ENCODE measurements at regions not wholly inside any gene's neighbourhood (a gene's known extent, or its start where the extent isn't known, plus 50 kb on each side); places are given as distances from the start of the nearest gene placed in this dataset.

GRCh38 chr4:96315815-96316214 is 475.9 kb downstream of the PDHA2 start:
- Mint-ChIP-seq H3K4me1 (no peaks in the 10 kb centered on the region), H3K4me3 (no peak overlapping the region), H3K9me3 (peaks cover 0 to under 1% (median 0%) of the 10 kb centered on the region in 8 donors), H3K36me3 (no peaks in the 10 kb centered on the region), H3K27me3 (no peaks in the 10 kb centered on the region), H3K27ac (no peak overlapping the region)
- H3K36me3 ChIP-seq (ENCODE audit: insufficient read depth, low read length) = no peaks in the 10 kb centered on the region
- H3K4me3 ChIP-seq (ENCODE audit: low read length in 2 of 2) = no peak overlapping the region
- ChIA-PET POLR2A (ENCODE audit: partially characterized antibody) (no interaction called here), CTCF (ENCODE audit: partially characterized antibody) (no interaction called here)
- no peak overlapping the region for H3K27ac ChIP-seq (ENCODE audit: low read depth, low read length)
- no peaks in the 10 kb centered on the region for H3K4me1 ChIP-seq (ENCODE audit: insufficient read depth, low read length)
- H3K9me3 ChIP-seq (ENCODE audit: control insufficient read depth in 1 of 2, low read length in 2 of 2) = no peaks in the 10 kb centered on the region
- no peaks in the 10 kb centered on the region for H3K27me3 ChIP-seq (ENCODE audit: insufficient read depth, low read length)
- no peak for DNase-seq
- intact Hi-C loops (cut with micrococcal nuclease) = no loop called here

DNA sequence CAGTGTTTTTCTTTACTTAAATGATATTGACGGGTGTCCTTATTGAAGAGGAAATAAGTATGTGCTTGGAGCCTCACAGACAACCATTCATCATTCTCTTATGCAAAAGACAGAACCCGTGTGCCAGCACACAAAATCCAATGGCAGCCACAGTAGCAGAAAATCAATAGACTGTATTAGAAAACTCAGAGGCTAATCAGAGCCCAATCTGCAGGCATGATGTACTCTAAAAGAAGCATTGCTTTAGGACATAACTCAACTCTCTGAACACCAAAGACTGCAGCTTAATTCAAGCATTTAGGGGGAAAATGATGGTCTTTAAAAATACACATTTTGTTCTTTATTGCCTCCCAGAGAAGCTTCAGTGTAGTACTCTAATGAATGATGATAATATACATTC is 476.9 kb downstream of the PDHA2 start:
- Histone ChIP-seq H3K36me3 (ENCODE audit: insufficient read depth, low read length) (no peaks in the 10 kb centered on the region), H3K9me3 (ENCODE audit: control insufficient read depth in 1 of 2, low read length in 2 of 2) (no peaks in the 10 kb centered on the region), H3K4me1 (ENCODE audit: insufficient read depth, low read length) (no peaks in the 10 kb centered on the region), H3K4me3 (ENCODE audit: low read length in 2 of 2) (no peak overlapping the region), H3K27ac (ENCODE audit: low read depth, low read length) (no peak overlapping the region), H3K27me3 (ENCODE audit: insufficient read depth, low read length) (no peaks in the 10 kb centered on the region)
- ChIA-PET CTCF (ENCODE audit: partially characterized antibody) (no interaction called here), POLR2A (ENCODE audit: partially characterized antibody) (no interaction called here)
- no peak for DNase-seq
- intact Hi-C loops (cut with micrococcal nuclease) = no loop called here
- H3K9me3 Mint-ChIP-seq = no peaks in the 10 kb centered on the region
- no peaks in the 10 kb centered on the region for H3K4me1 Mint-ChIP-seq
- H3K36me3 Mint-ChIP-seq = no peaks in the 10 kb centered on the region
- H3K4me3 Mint-ChIP-seq = no peak overlapping the region
- no peak overlapping the region for H3K27ac Mint-ChIP-seq
- no peaks in the 10 kb centered on the region for H3K27me3 Mint-ChIP-seq

GRCh38 chr4:96317891-96318290 is 478.0 kb downstream of the PDHA2 start:
- CTCF ChIA-PET (ENCODE audit: partially characterized antibody) = no interaction called here
- Histone ChIP-seq H3K4me3 (ENCODE audit: low read length in 2 of 2) (no peak overlapping the region), H3K9me3 (ENCODE audit: control insufficient read depth in 1 of 2, low read length in 2 of 2) (no peaks in the 10 kb centered on the region), H3K36me3 (ENCODE audit: insufficient read depth, low read length) (no peaks in the 10 kb centered on the region), H3K4me1 (ENCODE audit: insufficient read depth, low read length) (no peaks in the 10 kb centered on the region), H3K27ac (ENCODE audit: low read depth, low read length) (no peak overlapping the region), H3K27me3 (ENCODE audit: insufficient read depth, low read length) (no peaks in the 10 kb centered on the region)
- POLR2A ChIA-PET (ENCODE audit: partially characterized antibody) = no interaction called here
- intact Hi-C loops (cut with micrococcal nuclease) = no loop called here
- Mint-ChIP-seq H3K4me3 (no peak overlapping the region), H3K27me3 (no peaks in the 10 kb centered on the region), H3K9me3 (peaks cover 0 to 2% (median 0%) of the 10 kb centered on the region in 8 donors), H3K4me1 (no peaks in the 10 kb centered on the region), H3K36me3 (no peaks in the 10 kb centered on the region), H3K27ac (no peak overlapping the region)
- DNase-seq = no peak

DNA sequence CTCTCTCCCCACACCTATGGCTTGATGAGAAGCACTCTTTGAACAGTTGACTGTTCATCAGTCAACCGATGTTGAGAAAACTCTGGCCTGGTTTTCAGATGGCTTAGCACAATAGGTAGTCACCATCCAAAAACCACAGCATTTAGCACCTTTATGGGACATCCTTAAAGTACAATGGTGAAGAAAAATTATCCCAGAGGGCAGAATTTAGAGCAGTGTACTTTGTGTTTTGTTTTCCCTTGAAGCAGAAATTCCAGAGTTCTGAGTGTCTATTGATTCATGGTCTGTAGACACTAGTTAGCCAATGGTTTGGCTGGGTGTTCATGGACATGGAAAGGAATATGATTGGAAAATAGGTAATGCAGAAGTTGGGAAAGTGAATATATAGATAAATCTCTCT is 487.0 kb downstream of the PDHA2 start:
- Mint-ChIP-seq H3K4me1 (no peaks in the 10 kb centered on the region), H3K4me3 (no peak overlapping the region), H3K36me3 (no peaks in the 10 kb centered on the region), H3K27ac (no peak overlapping the region), H3K27me3 (no peaks in the 10 kb centered on the region), H3K9me3 (peaks cover 0 to 13% (median 2%) of the 10 kb centered on the region in 8 donors)
- no peaks in the 10 kb centered on the region for H3K27me3 ChIP-seq (ENCODE audit: insufficient read depth, low read length)
- CTCF ChIA-PET (ENCODE audit: partially characterized antibody) = no interaction called here
- no peaks in the 10 kb centered on the region for H3K9me3 ChIP-seq (ENCODE audit: control insufficient read depth in 1 of 2, low read length in 2 of 2)
- H3K4me3 ChIP-seq (ENCODE audit: low read length in 2 of 2) = no peak overlapping the region
- POLR2A ChIA-PET (ENCODE audit: partially characterized antibody) = no interaction called here
- intact Hi-C loops (cut with micrococcal nuclease) = no loop called here
- no peaks in the 10 kb centered on the region for H3K4me1 ChIP-seq (ENCODE audit: insufficient read depth, low read length)
- H3K27ac ChIP-seq (ENCODE audit: low read depth, low read length) = no peak overlapping the region
- no peaks in the 10 kb centered on the region for H3K36me3 ChIP-seq (ENCODE audit: insufficient read depth, low read length)
- no peak for DNase-seq

DNA sequence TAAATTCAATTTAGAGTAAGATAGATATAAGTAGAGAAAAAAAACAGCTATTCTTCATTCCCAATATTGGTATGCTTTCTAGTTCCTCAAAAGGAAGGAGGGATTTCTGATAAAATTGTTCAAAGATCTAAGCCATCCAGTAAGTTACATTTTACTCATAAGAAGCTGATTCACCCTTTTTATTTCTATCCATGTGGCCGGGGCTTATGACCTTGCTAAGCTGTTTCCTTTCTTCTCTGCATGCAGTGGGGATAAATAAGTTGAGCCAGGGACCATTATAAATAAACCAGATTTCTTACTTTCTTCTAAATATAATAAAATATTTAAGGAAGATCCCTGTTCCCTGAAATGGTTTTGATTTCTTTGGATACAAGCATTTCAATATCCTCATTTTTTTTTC is 502.3 kb downstream of the PDHA2 start:
- H3K4me1 ChIP-seq (ENCODE audit: insufficient read depth, low read length) = no peaks in the 10 kb centered on the region
- H3K27ac ChIP-seq (ENCODE audit: low read depth, low read length) = no peak overlapping the region
- no peaks in the 10 kb centered on the region for H3K27me3 ChIP-seq (ENCODE audit: insufficient read depth, low read length)
- Mint-ChIP-seq H3K4me3 (no peak overlapping the region), H3K36me3 (no peaks in the 10 kb centered on the region), H3K27me3 (no peaks in the 10 kb centered on the region), H3K4me1 (no peaks in the 10 kb centered on the region), H3K9me3 (peaks cover 0 to 5% (median 2%) of the 10 kb centered on the region in 8 donors), H3K27ac (no peak overlapping the region)
- intact Hi-C loops (cut with micrococcal nuclease) = no loop called here
- no peaks in the 10 kb centered on the region for H3K36me3 ChIP-seq (ENCODE audit: insufficient read depth, low read length)
- H3K4me3 ChIP-seq (ENCODE audit: low read length in 2 of 2) = no peak overlapping the region
- no peak for DNase-seq
- ChIA-PET POLR2A (ENCODE audit: partially characterized antibody) (no interaction called here), CTCF (ENCODE audit: partially characterized antibody) (no interaction called here)
- no peaks in the 10 kb centered on the region for H3K9me3 ChIP-seq (ENCODE audit: control insufficient read depth in 1 of 2, low read length in 2 of 2)

GRCh38 chr4:96342790-96343455 is 503.0 kb downstream of the PDHA2 start:
- no peaks in the 10 kb centered on the region for H3K36me3 ChIP-seq (ENCODE audit: insufficient read depth, low read length)
- H3K27ac Mint-ChIP-seq = no peak overlapping the region
- H3K9me3 ChIP-seq (ENCODE audit: control insufficient read depth in 1 of 2, low read length in 2 of 2) = no peaks in the 10 kb centered on the region
- no peak overlapping the region for H3K4me3 Mint-ChIP-seq
- H3K4me1 ChIP-seq (ENCODE audit: insufficient read depth, low read length) = no peaks in the 10 kb centered on the region
- H3K4me3 ChIP-seq (ENCODE audit: low read length in 2 of 2) = no peak overlapping the region
- no peaks in the 10 kb centered on the region for H3K36me3 Mint-ChIP-seq
- H3K27ac ChIP-seq (ENCODE audit: low read depth, low read length) = no peak overlapping the region
- intact Hi-C loops (cut with micrococcal nuclease) = no loop called here
- no peaks in the 10 kb centered on the region for H3K27me3 Mint-ChIP-seq
- ChIA-PET POLR2A (ENCODE audit: partially characterized antibody) (interaction anchor here (0.6 kb wide), 1 partner anchor 1914 kb away, joined by 3 read pairs; no protein-coding TSS in a partner anchor), CTCF (ENCODE audit: partially characterized antibody) (no interaction called here)
- no peaks in the 10 kb centered on the region for H3K27me3 ChIP-seq (ENCODE audit: insufficient read depth, low read length)
- H3K9me3 Mint-ChIP-seq = peaks cover 0 to 5% (median 2%) of the 10 kb centered on the region in 8 donors
- no peak for DNase-seq
- H3K4me1 Mint-ChIP-seq = no peaks in the 10 kb centered on the region

DNA sequence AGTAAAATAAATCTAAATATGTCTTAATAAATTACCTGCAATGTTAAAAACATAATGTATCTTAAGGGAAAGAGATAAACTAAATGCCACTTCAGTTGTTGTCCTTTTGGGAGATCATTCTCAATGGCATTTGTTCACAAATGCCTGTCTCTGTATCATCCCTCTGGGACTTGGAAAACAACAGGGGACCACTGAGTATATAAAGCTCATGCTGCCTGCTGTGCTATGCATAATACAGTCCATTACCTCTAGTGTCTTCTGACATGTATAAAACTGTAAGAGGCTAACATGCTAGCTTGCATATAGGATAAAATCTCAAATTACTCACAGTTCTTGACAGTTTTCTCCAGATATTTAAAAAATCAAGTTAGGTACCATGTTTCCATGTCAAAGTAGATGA is 503.9 kb downstream of the PDHA2 start:
- Histone ChIP-seq H3K27ac (ENCODE audit: low read depth, low read length) (no peak overlapping the region), H3K4me1 (ENCODE audit: insufficient read depth, low read length) (no peaks in the 10 kb centered on the region), H3K27me3 (ENCODE audit: insufficient read depth, low read length) (no peaks in the 10 kb centered on the region), H3K9me3 (ENCODE audit: control insufficient read depth in 1 of 2, low read length in 2 of 2) (no peaks in the 10 kb centered on the region), H3K4me3 (ENCODE audit: low read length in 2 of 2) (no peak overlapping the region), H3K36me3 (ENCODE audit: insufficient read depth, low read length) (no peaks in the 10 kb centered on the region)
- Mint-ChIP-seq H3K36me3 (no peaks in the 10 kb centered on the region), H3K27ac (no peak overlapping the region), H3K4me3 (no peak overlapping the region), H3K4me1 (no peaks in the 10 kb centered on the region), H3K9me3 (peaks cover 0 to 5% (median 2%) of the 10 kb centered on the region in 8 donors), H3K27me3 (no peaks in the 10 kb centered on the region)
- DNase-seq = no peak
- ChIA-PET POLR2A (ENCODE audit: partially characterized antibody) (no interaction called here), CTCF (ENCODE audit: partially characterized antibody) (no interaction called here)
- intact Hi-C loops (cut with micrococcal nuclease) = no loop called here

DNA sequence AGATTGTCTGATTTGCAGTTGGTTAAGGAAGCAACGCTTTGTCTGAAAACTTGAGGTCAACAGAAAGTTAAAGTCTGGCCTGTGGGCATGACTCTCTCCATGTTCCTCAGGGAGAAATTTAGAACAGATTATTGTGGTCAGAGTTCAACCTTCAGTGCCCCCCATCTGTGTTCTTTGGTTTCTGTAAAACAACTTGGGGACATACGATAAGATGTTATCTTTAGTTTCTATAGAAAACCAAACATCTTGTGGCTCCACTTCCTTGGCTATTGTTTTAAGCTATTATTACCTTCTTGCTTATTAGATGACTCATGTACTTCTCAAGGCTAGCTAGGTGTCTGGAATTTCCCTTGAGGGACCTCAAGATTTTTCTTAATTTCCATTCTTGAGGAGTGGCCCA is 507.7 kb downstream of the PDHA2 start:
- H3K27ac ChIP-seq (ENCODE audit: low read depth, low read length) = no peak overlapping the region
- Mint-ChIP-seq H3K27me3 (no peaks in the 10 kb centered on the region), H3K27ac (no peak overlapping the region), H3K4me1 (no peaks in the 10 kb centered on the region), H3K9me3 (peaks cover 0 to 4% (median under 1%) of the 10 kb centered on the region in 8 donors), H3K4me3 (no peak overlapping the region), H3K36me3 (no peaks in the 10 kb centered on the region)
- POLR2A ChIA-PET (ENCODE audit: partially characterized antibody) = no interaction called here
- CTCF ChIA-PET (ENCODE audit: partially characterized antibody) = no interaction called here
- H3K4me1 ChIP-seq (ENCODE audit: insufficient read depth, low read length) = no peaks in the 10 kb centered on the region
- no peaks in the 10 kb centered on the region for H3K36me3 ChIP-seq (ENCODE audit: insufficient read depth, low read length)
- no peak for DNase-seq
- intact Hi-C loops (cut with micrococcal nuclease) = no loop called here
- H3K4me3 ChIP-seq (ENCODE audit: low read length in 2 of 2) = no peak overlapping the region
- no peaks in the 10 kb centered on the region for H3K9me3 ChIP-seq (ENCODE audit: control insufficient read depth in 1 of 2, low read length in 2 of 2)
- no peaks in the 10 kb centered on the region for H3K27me3 ChIP-seq (ENCODE audit: insufficient read depth, low read length)

Data from CD4-positive, alpha-beta memory T cell (primary cell).